ENCODE measurements at regions not wholly inside any gene's neighbourhood (a gene's known extent, or its start where the extent isn't known, plus 50 kb on each side); places are given as distances from the start of the nearest gene placed in this dataset.

DNA sequence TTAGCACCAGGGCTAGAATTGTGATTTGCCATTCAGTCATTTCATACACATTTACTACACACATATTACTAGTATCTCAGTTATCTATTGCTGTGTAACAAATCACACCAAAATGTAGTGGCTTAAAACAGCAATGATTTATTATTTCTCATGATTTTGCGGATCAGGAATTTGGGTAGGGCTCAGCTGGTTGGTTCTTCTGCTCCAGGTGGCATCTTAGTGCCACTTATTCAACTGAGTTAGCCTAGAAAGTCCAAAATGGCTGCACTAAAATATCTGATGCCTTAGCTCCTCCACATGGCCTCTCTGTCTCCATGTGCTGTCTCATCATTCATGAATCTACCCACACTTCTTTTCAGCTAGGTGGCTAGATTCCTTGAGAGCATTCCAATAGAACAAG, 107.1 kb downstream of the ZFP36L2 start:
- no peaks in the 10 kb centered on the region for H3K79me2 ChIP-seq (ENCODE audit: low read length)
- no peak overlapping the region for H3K9ac ChIP-seq (ENCODE audit: low read length)
- peaks cover 2% of the 10 kb centered on the region for H3K27me3 ChIP-seq (ENCODE audit: low read depth, low read length)
- peaks cover 8% of the 10 kb centered on the region; the same call in 1 of the 2 replicates for H3K9me3 ChIP-seq (ENCODE audit: insufficient read depth, low read length)
- no peak overlapping the region for H3K27ac ChIP-seq (ENCODE audit: low read length)
- H2AFZ ChIP-seq (ENCODE audit: low read depth, low read length): no peak overlapping the region
- H3K4me1 ChIP-seq (ENCODE audit: low read length): peaks cover 3% of the 10 kb centered on the region
- H3K4me3 ChIP-seq (ENCODE audit: low read length): no peak overlapping the region
- no peak overlapping the region for H3K4me2 ChIP-seq (ENCODE audit: low read length)
- no peaks in the 10 kb centered on the region for H4K20me1 ChIP-seq (ENCODE audit: insufficient read depth, low read length)
- peaks cover 6% of the 10 kb centered on the region for H3K36me3 ChIP-seq (replicated peaks; ENCODE audit: low read depth, low read length)
- TF ChIP-seq, protein P1, sequence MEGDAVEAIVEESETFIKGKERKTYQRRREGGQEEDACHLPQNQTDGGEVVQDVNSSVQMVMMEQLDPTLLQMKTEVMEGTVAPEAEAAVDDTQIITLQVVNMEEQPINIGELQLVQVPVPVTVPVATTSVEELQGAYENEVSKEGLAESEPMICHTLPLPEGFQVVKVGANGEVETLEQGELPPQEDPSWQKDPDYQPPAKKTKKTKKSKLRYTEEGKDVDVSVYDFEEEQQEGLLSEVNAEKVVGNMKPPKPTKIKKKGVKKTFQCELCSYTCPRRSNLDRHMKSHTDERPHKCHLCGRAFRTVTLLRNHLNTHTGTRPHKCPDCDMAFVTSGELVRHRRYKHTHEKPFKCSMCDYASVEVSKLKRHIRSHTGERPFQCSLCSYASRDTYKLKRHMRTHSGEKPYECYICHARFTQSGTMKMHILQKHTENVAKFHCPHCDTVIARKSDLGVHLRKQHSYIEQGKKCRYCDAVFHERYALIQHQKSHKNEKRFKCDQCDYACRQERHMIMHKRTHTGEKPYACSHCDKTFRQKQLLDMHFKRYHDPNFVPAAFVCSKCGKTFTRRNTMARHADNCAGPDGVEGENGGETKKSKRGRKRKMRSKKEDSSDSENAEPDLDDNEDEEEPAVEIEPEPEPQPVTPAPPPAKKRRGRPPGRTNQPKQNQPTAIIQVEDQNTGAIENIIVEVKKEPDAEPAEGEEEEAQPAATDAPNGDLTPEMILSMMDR (IDR thresholded peaks at IDR 0.05; ENCODE audit: low read depth, low read length): no peak
- no peak for TF ChIP-seq EZH2phosphoT487 (IDR thresholded peaks at IDR 0.05; ENCODE audit: low read depth)

DNA sequence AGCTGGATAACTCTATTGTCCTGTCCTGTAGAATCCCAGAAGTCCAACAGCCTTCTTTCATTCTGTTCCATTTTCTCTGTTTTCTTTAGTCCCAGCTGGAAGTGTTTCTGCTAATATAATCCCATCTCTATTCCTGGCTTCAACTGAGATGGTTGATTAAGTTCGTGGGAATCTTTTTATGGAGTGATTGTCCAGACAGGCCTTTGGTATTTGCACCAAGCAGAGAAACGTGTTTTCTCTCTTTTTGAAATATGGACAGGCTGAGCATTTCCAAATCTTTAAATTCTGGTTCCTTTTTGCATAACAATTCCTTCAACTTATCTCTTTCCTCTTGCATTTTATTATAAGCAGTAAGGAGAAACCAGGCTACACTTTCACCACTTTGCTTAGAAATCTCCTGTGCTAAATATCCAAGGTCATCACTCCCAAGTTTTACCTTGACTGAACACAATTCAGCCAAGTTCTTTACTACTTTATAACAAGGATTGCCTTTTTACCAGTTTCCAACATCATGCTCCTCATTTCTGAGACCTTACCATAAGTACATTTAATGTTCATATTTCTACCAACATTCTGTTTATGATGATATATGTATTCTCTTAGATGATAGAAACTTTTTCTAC, 108.8 kb downstream of the ZFP36L2 start:
- Histone ChIP-seq H3K27me3 (ENCODE audit: low read depth, low read length) (peaks cover 4% of the 10 kb centered on the region), H3K79me2 (ENCODE audit: low read length) (no peaks in the 10 kb centered on the region), H3K9me3 (ENCODE audit: insufficient read depth, low read length) (peaks cover 8% of the 10 kb centered on the region; the same call in 1 of the 2 replicates), H3K4me1 (ENCODE audit: low read length) (no peaks in the 10 kb centered on the region), H3K36me3 (replicated peaks; ENCODE audit: low read depth, low read length) (peaks cover 6% of the 10 kb centered on the region), H3K4me2 (ENCODE audit: low read length) (no peak overlapping the region), H3K9ac (ENCODE audit: low read length) (no peak overlapping the region), H3K27ac (ENCODE audit: low read length) (no peak overlapping the region), H3K4me3 (ENCODE audit: low read length) (no peak overlapping the region), H2AFZ (ENCODE audit: low read depth, low read length) (no peak overlapping the region), H4K20me1 (ENCODE audit: insufficient read depth, low read length) (no peaks in the 10 kb centered on the region)
- TF ChIP-seq EZH2phosphoT487 (IDR thresholded peaks at IDR 0.05; ENCODE audit: low read depth): no peak
- TF ChIP-seq, protein P1 (IDR thresholded peaks at IDR 0.05; ENCODE audit: low read depth, low read length): no peak

DNA sequence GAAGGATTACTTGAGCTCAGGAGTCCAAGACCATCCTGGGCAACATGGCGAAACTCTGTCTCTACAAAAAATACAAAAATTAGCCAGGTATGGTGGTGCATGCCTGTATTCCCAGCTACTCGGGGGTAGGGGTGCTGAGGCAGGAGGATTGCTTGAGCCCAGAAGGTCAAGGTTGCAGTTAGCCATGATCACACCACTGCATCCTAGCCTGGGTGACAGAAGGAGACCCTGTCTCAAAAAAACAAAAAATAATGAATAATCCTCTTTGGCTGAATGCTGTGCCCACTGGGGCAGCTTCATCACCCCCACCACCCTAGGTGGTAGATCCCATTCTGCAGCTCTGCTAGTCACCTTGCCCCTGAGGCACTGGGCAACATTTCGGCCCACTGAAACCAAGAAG, 109.4 kb downstream of the ZFP36L2 start:
- H3K4me2 ChIP-seq (ENCODE audit: low read length): no peak overlapping the region
- H3K4me1 ChIP-seq (ENCODE audit: low read length): no peaks in the 10 kb centered on the region
- H3K4me3 ChIP-seq (ENCODE audit: low read length): no peak overlapping the region
- no peak overlapping the region for H2AFZ ChIP-seq (ENCODE audit: low read depth, low read length)
- peaks cover 8% of the 10 kb centered on the region; the same call in 1 of the 2 replicates for H3K9me3 ChIP-seq (ENCODE audit: insufficient read depth, low read length)
- peaks cover 6% of the 10 kb centered on the region for H3K36me3 ChIP-seq (replicated peaks; ENCODE audit: low read depth, low read length)
- no peak overlapping the region for H3K9ac ChIP-seq (ENCODE audit: low read length)
- H3K79me2 ChIP-seq (ENCODE audit: low read length): no peaks in the 10 kb centered on the region
- H4K20me1 ChIP-seq (ENCODE audit: insufficient read depth, low read length): no peaks in the 10 kb centered on the region
- no peak overlapping the region for H3K27ac ChIP-seq (ENCODE audit: low read length)
- no peak for TF ChIP-seq EZH2phosphoT487 (IDR thresholded peaks at IDR 0.05; ENCODE audit: low read depth)
- TF ChIP-seq, protein P1 (IDR thresholded peaks at IDR 0.05; ENCODE audit: low read depth, low read length): no peak
- H3K27me3 ChIP-seq (ENCODE audit: low read depth, low read length): peaks cover 4% of the 10 kb centered on the region

DNA sequence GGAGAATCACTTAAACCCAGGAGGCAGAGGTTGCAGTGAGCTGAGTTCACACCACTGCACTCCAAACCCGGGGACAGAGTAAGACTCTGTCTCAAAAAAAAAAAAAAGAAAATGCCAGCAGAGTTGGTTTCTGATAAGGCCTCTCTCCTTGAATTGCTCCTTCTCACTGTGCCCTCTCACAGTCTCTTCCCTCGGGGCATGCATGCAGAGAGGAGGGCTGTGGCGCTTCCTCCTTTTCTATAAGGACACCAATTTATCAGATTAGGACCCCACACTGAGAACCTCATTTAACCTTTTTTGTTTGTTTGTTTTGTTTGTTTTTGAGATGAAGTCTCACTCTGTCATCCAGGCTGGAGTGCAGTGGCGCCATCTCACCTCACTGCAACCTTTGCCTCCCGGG, 110.5 kb downstream of the ZFP36L2 start:
- no peak overlapping the region for H3K4me2 ChIP-seq (ENCODE audit: low read length)
- H3K27me3 ChIP-seq (ENCODE audit: low read depth, low read length): peaks cover 4% of the 10 kb centered on the region
- H3K9me3 ChIP-seq (ENCODE audit: insufficient read depth, low read length): peaks cover 8% of the 10 kb centered on the region; the same call in 1 of the 2 replicates
- peaks cover 6% of the 10 kb centered on the region for H3K36me3 ChIP-seq (replicated peaks; ENCODE audit: low read depth, low read length)
- H2AFZ ChIP-seq (ENCODE audit: low read depth, low read length): no peak overlapping the region
- H3K27ac ChIP-seq (ENCODE audit: low read length): no peak overlapping the region
- H3K4me3 ChIP-seq (ENCODE audit: low read length): no peak overlapping the region
- H4K20me1 ChIP-seq (ENCODE audit: insufficient read depth, low read length): no peaks in the 10 kb centered on the region
- H3K4me1 ChIP-seq (ENCODE audit: low read length): no peaks in the 10 kb centered on the region
- TF ChIP-seq, protein P1 (IDR thresholded peaks at IDR 0.05; ENCODE audit: low read depth, low read length): no peak
- TF ChIP-seq EZH2phosphoT487 (IDR thresholded peaks at IDR 0.05; ENCODE audit: low read depth): no peak
- no peaks in the 10 kb centered on the region for H3K79me2 ChIP-seq (ENCODE audit: low read length)
- no peak overlapping the region for H3K9ac ChIP-seq (ENCODE audit: low read length)
